Skeletal muscle cell (primary cell): ENCODE measurements at regions not wholly inside any gene's neighbourhood (a gene's known extent, or its start where the extent isn't known, plus 50 kb on each side); places are given as distances from the start of the nearest gene placed in this dataset.
"Not testable (repeated sequence)": the region's sequence is repeated elsewhere in the genome, so short reads cannot be mapped to it uniquely, and the experiment has no call there.

Experiments
- DNase-seq: peaks from one replicate; pipeline ENCODE4 v3.0.0-alpha.2; 2010; ENCODE audit warnings: low read depth
- H3K4me3 ChIP-seq: 2 replicates; pipeline ENCODE4 v1.5.1; 2011; ENCODE audit warnings: low read depth, mild to moderate bottlenecking, control low read depth, low read length, moderate library complexity

DNA sequence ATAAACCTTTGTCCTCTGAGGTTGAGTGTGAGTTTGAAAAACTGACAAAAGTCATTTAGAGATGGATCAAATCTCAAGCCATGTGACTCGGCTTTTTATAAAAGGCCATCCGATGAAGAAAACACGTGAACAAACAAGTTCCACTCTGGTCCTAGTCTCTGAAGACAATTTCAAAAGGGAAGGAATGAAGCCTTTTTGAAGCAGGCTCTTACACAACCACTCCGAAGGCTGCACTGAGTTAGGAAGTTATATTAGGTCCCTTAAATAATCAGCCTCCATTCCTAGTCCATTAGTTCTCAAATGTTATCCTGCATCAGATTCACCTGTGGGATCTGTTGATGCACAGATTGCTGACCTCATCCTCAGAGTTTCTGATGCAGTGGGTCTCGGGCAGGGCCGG lies 166.6 kb upstream of the HMHB1 start:
- H3K4me3 ChIP-seq: no peak overlapping the region
- no peak for DNase-seq

DNA sequence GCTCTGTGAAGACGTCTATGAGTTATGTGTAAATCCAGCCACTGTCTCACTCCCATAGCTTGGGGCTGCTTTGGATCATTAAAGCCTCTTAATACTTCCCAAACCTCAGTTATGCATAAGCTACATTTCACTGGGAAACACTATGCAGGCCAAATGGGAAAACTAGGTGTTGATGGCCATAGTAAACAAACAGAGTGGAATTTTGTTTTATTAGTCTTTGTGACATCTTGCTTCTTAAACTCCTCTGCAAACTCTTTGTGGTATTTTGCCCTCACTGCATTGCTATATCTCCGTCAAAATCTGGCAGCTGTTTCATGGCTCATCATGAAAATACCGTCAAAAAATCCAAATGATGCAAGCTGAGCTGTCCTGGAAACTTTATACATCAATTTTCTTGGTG lies 167.2 kb upstream of the HMHB1 start:
- no peak overlapping the region for H3K4me3 ChIP-seq
- no peak for DNase-seq

DNA sequence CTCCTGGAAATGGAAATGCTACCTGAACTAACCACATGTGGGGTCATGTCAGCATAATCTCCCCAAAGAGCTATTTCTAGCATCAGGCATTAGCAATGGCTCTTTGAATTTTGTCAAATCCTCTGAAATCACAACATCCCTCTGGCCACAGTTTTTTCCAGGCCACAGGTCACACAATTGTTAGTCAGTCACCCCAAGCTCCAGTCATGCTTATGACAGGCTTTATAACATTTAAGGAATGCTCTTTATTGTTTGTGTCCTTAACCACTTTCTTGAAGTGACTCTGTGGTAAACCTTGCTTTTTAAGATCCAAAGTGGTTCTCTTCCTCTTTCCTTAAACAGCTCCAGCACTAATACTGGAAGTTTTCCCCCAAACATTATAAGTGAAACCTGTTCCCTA lies 169.2 kb upstream of the HMHB1 start:
- DNase-seq: no peak
- H3K4me3 ChIP-seq: no peak overlapping the region

DNA sequence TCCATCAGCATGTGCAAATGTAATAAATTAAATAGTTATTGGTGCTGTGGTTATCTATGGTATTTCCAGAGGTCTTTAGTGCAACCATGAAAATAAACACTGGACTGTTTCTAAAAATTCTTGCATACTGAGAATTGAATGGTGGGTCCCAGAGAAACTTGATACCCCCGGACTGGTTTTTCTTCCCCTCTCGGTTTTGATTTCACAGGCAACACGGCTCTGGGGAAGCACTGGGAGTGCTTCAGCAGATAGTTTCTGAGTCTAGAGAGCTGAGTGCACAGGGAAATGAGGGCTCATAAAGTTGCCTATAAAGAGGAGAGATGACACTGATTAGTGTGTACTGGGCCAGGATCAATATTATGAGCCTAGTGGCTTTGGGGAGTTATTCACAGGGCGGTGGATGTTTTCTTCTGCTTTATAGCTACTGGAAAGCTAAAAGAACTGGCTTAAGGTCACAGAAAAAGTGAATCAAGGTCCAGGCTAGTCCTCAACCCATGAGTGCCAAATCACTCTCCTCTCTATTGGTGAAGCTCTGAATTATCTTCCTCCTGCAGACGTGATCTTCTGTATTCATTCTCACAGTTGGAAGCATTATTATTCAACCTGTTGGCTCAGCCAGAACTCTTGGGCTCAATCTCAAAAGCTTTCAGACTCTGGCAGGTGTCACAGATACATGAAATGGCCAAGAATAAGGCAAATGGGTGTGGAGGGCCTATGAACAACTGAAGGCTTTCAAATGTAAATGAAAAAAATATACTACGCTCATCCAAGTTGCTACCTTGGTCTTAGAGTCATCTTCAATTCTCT lies 170.2 kb upstream of the HMHB1 start:
- DNase-seq: no peak

DNA sequence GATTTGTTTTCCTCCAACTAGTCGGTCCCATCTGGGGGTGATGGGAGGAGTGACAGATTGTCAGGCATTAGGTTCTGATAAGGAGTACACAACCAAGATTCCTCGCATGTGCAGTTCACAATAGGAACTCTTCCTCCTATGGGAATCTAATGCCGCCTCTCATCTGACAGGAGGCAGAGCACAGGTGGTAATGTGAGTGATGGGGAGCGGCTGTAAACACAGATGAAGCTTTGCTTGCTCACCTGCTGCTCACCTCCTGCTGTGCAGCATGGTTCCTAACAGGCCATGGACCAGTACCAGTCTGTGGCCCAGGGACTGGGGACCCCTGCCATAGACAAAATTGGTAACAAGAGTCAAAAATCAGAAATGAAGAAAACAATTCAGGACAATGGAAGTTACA lies 173.3 kb upstream of the HMHB1 start:
- no peak for DNase-seq

More for the DNA sequence above, 170.2 kb upstream of the HMHB1 start:
- H3K4me3 ChIP-seq: no peak overlapping the region

DNA sequence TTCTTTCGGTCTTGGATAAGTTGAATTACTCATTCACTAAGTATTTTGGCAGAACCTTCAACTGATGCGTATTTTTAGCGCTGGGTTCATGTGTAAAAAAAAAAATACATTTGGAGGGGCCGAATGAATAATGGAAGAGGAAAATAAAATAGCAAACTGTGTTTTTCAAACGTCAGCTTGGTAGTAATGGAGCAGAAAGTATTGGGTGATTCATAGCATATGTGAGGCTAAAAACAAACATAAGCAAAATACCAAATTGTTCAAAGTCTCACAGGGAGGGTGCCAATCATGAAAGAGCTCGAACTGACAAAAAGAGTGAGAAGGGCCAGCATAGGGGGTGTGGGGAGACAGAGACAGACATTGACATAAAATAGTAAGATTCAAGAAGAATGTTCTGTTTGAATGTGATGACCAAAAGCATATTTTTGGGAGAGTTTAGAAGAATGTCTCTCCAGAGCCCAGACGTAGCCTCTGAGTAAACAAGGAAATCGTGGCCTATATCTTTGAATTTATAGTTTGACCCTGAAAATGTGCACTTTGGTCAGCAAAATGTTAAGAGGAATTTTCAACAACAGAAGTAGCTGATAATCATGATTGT lies 174.9 kb upstream of the HMHB1 start:
- no peak for DNase-seq
- H3K4me3 ChIP-seq: no peak overlapping the region

More for the DNA sequence above, 173.3 kb upstream of the HMHB1 start:
- no peak overlapping the region for H3K4me3 ChIP-seq

DNA sequence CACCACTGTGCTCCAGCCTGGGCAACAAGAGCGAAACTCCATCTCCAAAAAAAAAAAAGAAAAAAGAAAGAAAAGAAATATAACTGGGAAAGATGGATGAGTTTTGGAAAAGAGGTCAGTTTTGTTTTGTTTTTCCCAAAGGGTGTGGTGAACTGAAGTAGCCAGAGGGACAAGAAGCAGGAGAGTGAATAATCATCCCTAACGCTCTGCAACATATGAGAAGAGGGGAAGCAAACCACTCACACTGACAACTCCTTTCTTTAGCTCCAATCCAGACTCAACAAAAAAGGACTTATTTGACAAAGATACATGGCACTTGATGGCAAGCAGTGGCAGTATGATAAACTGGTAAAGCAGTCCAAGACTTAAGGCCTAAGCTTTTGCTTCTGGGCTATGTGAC lies 176.1 kb upstream of the HMHB1 start:
- DNase-seq: no peak

DNA sequence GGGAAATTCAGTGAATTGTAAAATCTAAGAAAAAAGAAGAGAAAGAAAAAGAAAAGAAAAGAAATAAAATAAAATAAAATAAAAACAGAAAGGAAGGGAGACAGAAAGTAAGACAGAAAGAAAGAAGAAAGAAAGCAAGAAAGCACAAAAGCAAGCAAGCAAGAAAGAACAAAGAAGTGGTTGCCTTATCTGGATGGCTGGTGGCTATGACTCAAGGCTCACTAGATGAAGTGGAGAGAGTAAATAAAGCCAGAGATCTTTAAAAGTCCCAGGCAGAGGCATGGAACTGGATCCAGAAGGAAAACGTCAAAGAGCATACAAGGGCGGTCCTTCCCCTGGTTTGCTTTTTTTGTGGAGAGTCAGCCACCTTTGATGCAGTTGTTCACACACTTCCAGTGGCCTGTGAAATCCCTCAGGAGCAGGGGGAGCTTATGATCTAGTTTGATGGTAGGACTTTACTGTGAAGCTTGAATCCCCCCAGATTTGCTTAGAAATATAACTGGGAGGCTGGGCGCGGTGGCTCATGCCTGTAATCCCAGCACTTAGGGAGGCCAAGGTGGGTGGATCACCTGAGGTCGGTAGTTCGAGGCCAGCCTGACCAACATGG lies 176.7 kb upstream of the HMHB1 start:
- no peak for DNase-seq
- no peak overlapping the region for H3K4me3 ChIP-seq

More for the DNA sequence above, 176.1 kb upstream of the HMHB1 start:
- H3K4me3 ChIP-seq: no peak overlapping the region

DNA sequence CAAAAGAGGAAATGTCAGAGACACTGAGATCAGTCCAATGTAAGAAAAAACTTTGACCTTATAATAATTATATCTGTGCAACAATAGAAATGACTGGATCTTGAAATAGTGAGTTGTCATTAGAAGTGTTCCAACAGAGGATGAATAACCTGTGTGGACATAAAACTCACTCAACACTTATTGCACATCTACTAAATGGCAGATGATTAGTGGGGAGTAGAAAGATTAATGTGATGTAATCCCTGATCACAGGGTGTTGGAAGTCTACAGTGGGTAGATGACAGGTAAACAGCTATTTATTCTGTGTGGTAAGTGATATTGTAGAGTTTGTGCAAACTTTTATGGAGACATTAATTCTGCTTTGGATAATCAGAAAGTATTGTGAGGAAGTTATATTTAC lies 177.3 kb upstream of the HMHB1 start:
- DNase-seq: no peak
- H3K4me3 ChIP-seq: no peak overlapping the region

DNA sequence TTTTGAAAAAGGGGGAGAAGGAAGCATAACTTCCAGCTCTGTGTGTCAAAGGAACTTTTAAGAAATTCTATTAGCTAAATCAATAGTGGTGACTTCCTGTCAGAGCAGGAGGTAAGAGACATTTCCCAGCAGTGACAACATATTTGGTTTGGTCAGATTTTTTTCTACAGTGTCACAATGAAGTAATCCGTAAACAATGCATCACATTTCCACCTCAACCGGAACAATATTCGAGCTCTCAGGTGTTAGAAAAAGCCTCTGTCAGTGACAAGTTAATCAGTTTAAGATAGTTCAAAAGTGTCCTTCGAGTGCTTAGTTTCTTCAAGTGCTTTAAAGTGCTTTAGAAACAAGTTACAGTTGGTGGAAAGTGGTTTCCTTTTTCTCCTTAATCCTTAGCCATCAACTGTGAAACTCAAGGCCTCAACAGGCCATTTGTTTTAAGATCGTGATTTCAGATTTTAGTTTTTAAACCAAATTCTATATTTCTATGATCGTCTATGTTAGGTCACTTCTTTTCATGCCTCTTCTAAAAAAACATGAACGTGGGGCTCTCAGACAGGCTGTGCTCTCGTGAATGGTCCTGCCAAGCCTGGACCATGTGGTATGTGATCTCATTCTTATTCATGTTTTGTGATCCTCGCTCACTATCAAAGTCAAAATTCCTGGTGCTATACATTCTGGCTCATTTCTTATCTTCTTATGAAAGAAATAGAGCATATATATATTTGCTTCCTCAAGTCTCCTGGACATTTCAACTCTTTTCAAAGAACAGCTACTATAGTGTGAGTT lies 181.9 kb upstream of the HMHB1 start:
- DNase-seq: no peak

DNA sequence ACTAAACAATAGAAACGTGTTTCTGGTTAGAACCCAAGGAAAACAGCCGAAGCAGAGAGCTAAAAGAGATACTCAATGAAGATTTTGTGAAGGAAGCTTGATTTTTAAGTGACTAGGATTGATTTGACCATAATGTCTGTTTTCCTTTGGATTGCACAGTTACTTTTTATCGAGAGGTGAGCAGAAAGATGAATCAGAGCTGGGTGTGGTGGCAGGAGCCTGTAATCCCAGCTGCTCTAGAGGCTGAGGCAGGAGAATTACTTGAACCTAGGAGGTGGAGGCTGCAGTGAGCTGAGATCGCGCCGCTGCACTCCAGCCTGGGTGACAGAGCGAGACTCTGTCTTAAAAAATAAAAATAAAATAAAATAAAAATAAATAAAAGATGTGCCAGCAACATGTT lies 186.9 kb upstream of the HMHB1 start:
- H3K4me3 ChIP-seq, DNase-seq: not testable (repeated sequence)

More for the DNA sequence above, 181.9 kb upstream of the HMHB1 start:
- H3K4me3 ChIP-seq: no peak overlapping the region

DNA sequence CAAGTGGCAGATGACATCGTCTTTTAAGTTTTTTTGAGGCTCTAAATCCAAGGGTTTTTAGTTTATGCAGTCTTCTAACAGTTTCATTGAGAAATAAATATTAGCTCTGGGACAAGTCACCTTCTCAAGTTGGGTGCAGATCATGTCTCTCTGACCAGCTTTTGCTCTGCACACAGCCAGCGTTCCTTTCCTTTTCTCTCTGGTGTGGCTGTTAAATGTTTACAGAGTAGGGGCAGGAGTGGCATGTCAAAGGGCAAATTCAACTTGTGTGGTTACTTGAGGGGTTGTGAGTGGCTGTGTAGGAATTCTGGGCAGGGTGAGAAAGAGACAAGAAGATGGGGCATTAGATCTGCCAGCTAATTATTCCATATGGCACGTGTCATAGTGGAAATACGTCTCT lies 187.5 kb upstream of the HMHB1 start:
- no peak for DNase-seq

DNA sequence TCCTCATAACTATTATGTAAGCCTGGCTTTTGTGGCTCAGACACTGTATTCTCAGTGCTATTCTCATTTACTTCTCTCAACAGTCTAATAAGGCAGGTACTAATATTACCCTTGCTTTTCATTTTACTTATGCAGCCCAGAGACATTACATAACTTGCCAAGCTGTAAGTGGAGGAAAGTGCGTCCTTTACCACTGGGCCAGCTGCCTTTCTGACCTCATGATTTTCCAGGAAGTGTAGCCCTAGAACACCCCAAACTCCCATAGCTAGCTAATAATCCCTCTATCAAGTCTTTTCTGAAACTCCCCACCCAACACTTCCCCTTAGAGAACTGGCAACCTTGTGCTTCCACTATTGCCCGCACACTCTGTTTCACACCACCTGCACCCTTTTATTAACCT lies 192.9 kb upstream of the HMHB1 start:
- no peak for DNase-seq

More for the DNA sequence above, 187.5 kb upstream of the HMHB1 start:
- no peak overlapping the region for H3K4me3 ChIP-seq

DNA sequence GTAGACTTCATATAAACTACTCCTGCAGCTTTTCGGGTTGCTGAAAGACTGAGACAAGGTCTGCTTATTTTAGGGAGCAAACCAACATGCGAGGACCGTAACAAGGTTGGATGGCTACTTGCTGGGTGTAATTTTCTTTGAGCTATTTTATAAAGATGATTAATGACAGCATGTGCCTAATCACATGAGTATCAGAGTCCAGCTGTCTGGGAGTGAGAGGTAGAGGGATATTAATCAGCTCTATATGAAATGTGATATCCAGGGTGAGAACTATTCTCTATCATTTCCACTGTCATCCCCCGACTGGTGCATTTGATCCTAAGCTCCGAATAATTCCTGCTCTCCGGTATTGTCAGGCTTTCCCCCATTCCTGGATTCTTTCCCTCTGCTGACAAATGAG lies 193.8 kb upstream of the HMHB1 start:
- no peak for DNase-seq
- H3K4me3 ChIP-seq: no peak overlapping the region

More for the DNA sequence above, 192.9 kb upstream of the HMHB1 start:
- no peak overlapping the region for H3K4me3 ChIP-seq

DNA sequence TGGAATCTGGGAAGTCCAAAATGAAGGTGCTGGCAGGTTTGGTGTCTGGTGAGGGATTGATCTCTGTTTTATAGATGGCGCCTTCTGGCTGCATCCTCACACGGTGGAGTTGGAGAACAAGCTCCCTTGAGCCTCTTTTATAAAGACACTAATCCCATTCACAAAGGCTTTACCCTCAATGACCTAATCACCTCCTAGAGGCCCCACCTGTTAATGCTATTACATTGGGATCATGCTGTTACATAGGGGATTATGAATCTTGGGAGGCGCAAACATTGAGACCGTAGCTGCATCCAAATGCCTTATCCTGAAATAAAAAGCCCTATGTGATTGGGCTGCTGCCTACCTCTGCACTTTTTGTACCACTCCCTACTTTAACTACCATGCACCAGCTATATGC lies 197.1 kb upstream of the HMHB1 start:
- H3K4me3 ChIP-seq: no peak overlapping the region
- DNase-seq: no peak

DNA sequence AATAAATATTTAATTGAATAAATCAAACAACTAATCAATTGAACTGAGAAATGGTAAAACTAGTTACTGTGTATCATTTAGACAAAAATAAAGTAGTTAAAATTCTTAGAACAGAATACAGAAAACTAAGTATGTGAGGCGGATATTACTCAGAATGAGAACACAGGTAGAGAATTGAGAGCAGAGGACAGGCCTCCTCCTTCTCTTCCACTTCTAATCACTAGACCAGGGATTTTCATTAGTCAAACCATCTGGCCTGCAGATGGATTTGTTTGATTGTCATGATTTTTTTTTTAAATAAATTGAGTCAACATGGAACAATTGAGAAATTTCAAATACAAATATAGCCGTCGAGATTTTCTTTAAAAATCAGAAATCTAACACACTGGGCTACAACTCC lies 198.6 kb upstream of the HMHB1 start:
- DNase-seq: no peak
- H3K4me3 ChIP-seq: no peak overlapping the region

DNA sequence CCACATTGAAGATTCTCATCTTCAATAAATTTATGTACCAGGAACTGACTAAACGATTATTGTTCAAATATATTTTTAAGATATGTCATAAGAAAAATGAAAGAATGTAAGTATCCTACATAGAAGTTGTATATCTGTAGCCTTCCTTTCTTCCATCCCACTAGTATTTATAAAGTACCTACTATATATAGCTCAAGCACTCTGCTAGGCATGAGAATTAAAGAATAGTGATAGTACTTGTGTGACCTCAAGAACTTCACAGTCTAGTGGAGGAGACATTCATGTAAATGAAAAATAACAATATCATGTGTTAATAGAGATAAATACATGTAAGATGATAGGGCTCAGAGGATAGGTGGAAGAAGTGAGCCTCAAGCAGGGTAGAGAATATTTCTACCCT lies 201.0 kb upstream of the HMHB1 start:
- no peak for DNase-seq
- no peak overlapping the region for H3K4me3 ChIP-seq

DNA sequence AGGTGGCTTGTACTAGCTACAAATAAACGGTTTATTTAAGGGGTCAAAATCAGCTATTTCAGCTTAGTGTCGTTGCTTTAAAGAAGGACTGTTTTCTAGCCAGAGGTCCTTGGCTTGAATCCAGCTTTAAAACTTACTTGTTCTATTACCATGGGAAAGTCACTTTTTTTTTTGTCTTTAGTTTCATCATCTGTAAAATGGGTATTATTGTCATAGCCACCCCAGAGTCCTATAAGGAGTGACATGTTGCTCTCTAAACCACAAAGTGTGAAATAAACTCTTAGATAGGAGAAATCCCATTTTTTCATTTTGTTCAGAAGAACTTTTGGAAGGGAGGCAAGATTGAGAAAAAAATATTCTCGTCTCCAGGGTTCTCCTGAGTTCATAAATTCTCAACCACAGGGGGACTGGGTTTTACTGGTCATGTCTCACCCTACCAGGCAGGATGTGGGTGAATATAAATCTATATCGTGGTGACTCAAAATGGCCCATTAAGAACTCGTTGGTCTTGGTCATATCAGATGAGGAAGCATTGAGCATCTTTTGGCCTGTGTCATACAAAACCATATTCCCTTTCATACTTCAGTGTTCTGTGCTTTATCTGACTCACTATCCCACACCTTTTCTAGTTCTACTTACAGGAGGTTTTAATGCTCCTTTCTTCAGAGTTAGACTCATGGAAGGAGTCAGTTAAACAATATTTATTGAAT lies 202.7 kb upstream of the NR3C1 start:
- DNase-seq: no peak
- H3K4me3 ChIP-seq: no peak overlapping the region

DNA sequence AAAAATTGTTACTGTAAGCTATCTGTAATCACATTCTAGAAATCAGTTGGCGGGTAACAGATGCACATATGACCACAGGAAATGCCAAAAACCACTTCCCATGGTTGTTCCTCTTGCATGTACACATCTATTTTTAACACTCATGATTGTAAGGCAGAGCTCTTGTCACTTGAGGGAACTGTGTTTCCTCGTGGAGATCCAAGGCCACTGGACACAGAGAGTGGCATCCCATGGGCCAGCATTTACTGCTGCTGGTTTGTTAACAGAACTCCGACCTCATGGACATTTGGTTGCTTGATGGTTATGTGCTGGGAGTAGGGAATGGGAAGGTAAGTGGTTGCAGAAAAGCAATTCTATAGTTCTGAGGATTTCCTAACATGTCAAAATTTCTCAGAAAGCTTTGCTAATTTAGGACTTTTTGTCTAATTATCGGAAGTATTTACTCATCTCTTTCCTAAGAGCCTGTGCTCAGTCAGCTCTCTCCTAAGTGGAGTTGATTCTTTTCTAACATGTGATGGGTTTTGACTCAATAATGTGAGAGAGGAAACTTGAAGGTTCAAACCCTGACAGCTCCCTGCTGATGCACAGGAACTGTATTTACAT lies 202.0 kb upstream of the NR3C1 start:
- DNase-seq: no peak
- H3K4me3 ChIP-seq: no peak overlapping the region
